ENCODE measurements at regions not wholly inside any gene's neighbourhood (a gene's known extent, or its start where the extent isn't known, plus 50 kb on each side); places are given as distances from the start of the nearest gene placed in this dataset.

DNA sequence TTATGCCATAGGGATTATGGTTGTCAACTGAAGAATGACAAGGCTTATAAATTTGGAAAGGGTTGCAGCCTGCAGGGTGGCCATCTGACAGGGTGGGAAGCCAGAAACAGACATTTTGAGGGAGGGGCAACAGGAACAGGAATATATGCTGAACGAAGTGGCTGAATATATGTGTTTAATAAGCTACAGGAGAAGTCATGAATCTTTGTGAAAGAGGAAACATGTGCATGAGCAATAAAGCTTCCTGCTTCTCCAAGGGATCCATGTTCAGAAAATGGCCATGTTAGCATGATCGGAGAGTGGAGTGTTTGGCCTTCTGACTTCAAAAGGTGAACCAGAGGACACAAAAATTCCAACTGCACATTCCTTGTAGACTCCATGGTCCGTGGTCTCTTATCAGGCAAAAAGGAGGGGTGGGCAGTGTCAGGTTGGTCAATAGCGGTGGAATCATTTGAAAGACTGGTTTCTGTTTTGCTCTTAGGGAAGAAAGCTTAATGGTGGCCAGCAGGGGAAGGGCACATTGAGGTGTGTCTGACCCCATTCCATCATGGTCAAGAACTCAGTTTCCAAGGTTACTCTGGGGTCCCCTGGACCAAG is 144.1 kb downstream of the SOCS6 start:
- H3K27me3 ChIP-seq: no peaks in the 10 kb centered on the region
- intact Hi-C loops (cut with DNase I; ENCODE audit: low total_unique reads) (no loop called here), in situ Hi-C loops (cut with MboI; ENCODE audit: low sequenced_read_pairs in 4 of 4) (loop anchor here in 3 of 4 donors (5.0 to 10.0 kb wide), 2 partner anchors 236 to 238 kb away; no protein-coding TSS in a partner anchor)
- no peak overlapping the region for H3K4me3 ChIP-seq
- H3K27ac ChIP-seq: no peak overlapping the region
- TF ChIP-seq POLR2A (IDR thresholded peaks at IDR 0.05): no peak
- TF ChIP-seq, protein P1, sequence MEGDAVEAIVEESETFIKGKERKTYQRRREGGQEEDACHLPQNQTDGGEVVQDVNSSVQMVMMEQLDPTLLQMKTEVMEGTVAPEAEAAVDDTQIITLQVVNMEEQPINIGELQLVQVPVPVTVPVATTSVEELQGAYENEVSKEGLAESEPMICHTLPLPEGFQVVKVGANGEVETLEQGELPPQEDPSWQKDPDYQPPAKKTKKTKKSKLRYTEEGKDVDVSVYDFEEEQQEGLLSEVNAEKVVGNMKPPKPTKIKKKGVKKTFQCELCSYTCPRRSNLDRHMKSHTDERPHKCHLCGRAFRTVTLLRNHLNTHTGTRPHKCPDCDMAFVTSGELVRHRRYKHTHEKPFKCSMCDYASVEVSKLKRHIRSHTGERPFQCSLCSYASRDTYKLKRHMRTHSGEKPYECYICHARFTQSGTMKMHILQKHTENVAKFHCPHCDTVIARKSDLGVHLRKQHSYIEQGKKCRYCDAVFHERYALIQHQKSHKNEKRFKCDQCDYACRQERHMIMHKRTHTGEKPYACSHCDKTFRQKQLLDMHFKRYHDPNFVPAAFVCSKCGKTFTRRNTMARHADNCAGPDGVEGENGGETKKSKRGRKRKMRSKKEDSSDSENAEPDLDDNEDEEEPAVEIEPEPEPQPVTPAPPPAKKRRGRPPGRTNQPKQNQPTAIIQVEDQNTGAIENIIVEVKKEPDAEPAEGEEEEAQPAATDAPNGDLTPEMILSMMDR (IDR thresholded peaks at IDR 0.05 in 4 of 5, conservative IDR thresholded peaks at IDR 0.05 in 1 of 5): no peak
- no peaks in the 10 kb centered on the region for H3K4me1 ChIP-seq
- no peaks in the 10 kb centered on the region for H3K9me3 ChIP-seq
- no peaks in the 10 kb centered on the region for H3K36me3 ChIP-seq
- DNase-seq (no peak), ATAC-seq (no peak)

DNA sequence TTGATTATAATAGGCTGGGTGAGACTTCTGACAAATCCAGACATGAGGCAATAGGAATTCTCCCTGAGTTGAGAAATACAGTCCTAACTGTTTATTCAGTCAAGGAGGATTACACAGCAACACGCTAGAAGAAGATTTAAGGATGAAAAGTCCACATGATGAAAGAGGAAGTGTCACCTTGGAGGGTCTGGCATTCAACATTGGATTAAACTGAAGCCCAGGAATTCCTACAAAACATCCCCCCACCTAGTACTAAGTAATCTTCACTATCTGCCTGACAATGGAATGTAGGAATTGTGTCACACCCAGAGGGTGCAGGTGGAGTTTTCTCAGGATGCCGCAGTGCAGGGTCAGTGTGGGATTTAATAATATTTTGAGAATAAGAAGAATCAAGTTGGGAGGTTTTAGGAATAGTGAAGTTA is 142.4 kb downstream of the SOCS6 start:
- H3K9me3 ChIP-seq: no peaks in the 10 kb centered on the region
- DNase-seq (no peak), ATAC-seq (no peak)
- in situ Hi-C loops (cut with MboI; ENCODE audit: low sequenced_read_pairs in 4 of 4) (loop anchor here in 3 of 4 donors (5.0 to 10.0 kb wide), 2 partner anchors 234 to 236 kb away; no protein-coding TSS in a partner anchor), intact Hi-C loops (cut with DNase I; ENCODE audit: low total_unique reads) (no loop called here)
- no peaks in the 10 kb centered on the region for H3K36me3 ChIP-seq
- H3K27me3 ChIP-seq: no peaks in the 10 kb centered on the region
- no peak overlapping the region for H3K4me3 ChIP-seq
- no peak for TF ChIP-seq POLR2A (IDR thresholded peaks at IDR 0.05)
- TF ChIP-seq, protein P1 (IDR thresholded peaks at IDR 0.05 in 4 of 5, conservative IDR thresholded peaks at IDR 0.05 in 1 of 5): no peak
- no peaks in the 10 kb centered on the region for H3K4me1 ChIP-seq
- no peak overlapping the region for H3K27ac ChIP-seq

DNA sequence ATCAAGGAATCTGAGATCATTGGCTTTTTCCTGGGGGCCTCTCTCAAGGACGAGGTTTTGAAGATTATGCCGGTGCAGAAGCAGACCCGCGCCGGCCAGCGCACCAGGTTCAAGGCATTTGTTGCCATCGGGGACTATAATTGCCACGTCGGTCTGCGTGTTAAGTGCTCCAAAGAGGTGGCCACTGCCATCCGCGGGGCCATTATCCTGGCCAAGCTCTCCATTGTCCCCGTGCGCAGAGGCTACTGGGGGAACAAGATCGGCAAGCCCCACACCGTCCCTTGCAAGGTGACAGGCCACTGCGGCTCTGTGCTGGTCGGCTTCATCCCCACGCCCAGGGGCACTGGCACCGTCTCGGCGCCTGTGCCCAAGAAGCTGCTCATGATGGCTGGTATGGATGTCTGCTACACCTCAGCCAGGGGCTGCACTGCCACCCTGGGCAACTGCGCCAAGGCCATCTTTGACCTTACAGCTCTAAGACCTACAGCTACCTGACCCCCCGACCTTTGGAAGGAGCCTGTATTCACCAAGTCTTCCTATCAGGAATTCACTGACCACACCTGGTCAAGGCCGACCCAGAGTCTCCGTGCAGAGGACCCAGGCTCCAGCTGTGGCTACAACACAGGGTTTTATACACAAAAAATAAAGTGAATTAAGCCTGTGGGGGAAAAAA is 141.8 kb downstream of the SOCS6 start:
- intact Hi-C loops (cut with DNase I; ENCODE audit: low total_unique reads): no loop called here
- in situ Hi-C loops (cut with MboI; ENCODE audit: low sequenced_read_pairs in 4 of 4): loop anchor here in 3 of 4 donors (5.0 to 10.0 kb wide), 2 partner anchors 233 to 236 kb away; no protein-coding TSS in a partner anchor

DNA sequence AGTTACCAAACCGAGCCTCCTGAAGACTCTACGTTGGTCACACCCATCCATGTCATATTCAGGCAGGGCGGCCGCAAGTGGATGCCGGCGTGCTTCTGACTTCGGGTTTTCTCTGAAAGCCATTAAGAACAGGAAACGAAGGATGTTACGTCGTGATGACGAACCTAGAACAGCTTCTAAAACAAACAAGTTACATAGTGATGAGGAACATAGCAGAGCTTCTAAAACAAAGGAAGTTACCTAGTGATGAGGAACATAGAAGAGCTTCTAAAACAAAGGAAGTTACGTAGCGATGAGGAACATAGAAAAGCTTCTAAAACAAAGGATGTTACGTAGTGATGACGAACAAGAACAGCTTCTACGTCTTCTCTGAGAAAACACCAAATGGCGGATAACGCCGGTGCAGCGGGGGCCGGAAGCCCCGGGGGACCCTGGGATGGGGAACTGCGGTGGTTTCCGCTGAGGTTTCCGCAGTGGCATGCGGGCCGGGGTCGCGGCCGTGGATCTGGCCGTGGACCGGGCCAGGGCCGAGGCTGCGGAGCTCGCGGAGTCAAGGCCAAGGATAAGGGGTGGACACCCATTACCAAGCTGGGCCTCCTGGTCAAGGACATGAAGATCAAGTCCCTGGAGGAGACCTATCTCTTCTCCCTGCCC is 141.1 kb downstream of the SOCS6 start:
- no peaks in the 10 kb centered on the region for H3K36me3 ChIP-seq
- H3K27ac ChIP-seq: no peak overlapping the region
- no peak for DNase-seq
- ATAC-seq: no peak
- H3K4me3 ChIP-seq: no peak overlapping the region
- in situ Hi-C loops (cut with MboI; ENCODE audit: low sequenced_read_pairs in 4 of 4) (loop anchor here in 3 of 4 donors (5.0 to 10.0 kb wide), 2 partner anchors 233 to 235 kb away; no protein-coding TSS in a partner anchor), intact Hi-C loops (cut with DNase I; ENCODE audit: low total_unique reads) (no loop called here)
- H3K4me1 ChIP-seq: no peaks in the 10 kb centered on the region
- no peak for TF ChIP-seq POLR2A (IDR thresholded peaks at IDR 0.05)
- TF ChIP-seq, protein P1 (IDR thresholded peaks at IDR 0.05 in 4 of 5, conservative IDR thresholded peaks at IDR 0.05 in 1 of 5): no peak
- no peaks in the 10 kb centered on the region for H3K9me3 ChIP-seq
- H3K27me3 ChIP-seq: no peaks in the 10 kb centered on the region

More for the DNA sequence above, 141.8 kb downstream of the SOCS6 start:
- ATAC-seq (no peak), DNase-seq (no peak)
- no peak for TF ChIP-seq POLR2A (IDR thresholded peaks at IDR 0.05)
- TF ChIP-seq, protein P1 (IDR thresholded peaks at IDR 0.05 in 4 of 5, conservative IDR thresholded peaks at IDR 0.05 in 1 of 5): no peak
- Histone ChIP-seq H3K9me3 (no peaks in the 10 kb centered on the region), H3K27ac (no peak overlapping the region), H3K36me3 (no peaks in the 10 kb centered on the region), H3K4me1 (no peaks in the 10 kb centered on the region), H3K4me3 (no peak overlapping the region), H3K27me3 (no peaks in the 10 kb centered on the region)
